ENCODE measurements at regions not wholly inside any gene's neighbourhood (a gene's known extent, or its start where the extent isn't known, plus 50 kb on each side); places are given as distances from the start of the nearest gene placed in this dataset.

DNA sequence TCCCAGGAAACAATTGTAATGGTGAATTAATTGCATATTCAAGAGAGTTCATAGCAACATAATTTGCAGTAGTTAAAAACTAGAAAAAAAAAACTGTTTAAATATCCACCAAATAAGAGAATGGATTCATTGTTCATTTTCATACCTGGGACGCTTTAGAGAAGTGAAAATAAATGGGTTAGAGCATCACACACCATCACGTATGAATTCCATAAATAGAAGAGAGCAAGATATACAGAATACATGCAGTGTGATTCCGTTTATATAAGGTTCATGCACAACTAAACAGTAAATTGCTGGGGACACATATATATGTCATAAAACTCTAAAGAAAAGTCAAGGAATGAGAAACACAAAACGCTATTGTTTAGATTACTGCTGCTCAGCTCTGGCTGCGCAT, 577.0 kb upstream of the KCNMB2 start:
- Histone ChIP-seq H3K4me3 (no peak overlapping the region), H3K36me3 (no peaks in the 10 kb centered on the region), H3K4me1 (no peaks in the 10 kb centered on the region), H3K27ac (replicated peaks) (no peak overlapping the region), H3K9me3 (replicated peaks) (no peaks in the 10 kb centered on the region), H3K27me3 (ENCODE audit: low read depth) (no peaks in the 10 kb centered on the region)
- TF ChIP-seq, protein P1, sequence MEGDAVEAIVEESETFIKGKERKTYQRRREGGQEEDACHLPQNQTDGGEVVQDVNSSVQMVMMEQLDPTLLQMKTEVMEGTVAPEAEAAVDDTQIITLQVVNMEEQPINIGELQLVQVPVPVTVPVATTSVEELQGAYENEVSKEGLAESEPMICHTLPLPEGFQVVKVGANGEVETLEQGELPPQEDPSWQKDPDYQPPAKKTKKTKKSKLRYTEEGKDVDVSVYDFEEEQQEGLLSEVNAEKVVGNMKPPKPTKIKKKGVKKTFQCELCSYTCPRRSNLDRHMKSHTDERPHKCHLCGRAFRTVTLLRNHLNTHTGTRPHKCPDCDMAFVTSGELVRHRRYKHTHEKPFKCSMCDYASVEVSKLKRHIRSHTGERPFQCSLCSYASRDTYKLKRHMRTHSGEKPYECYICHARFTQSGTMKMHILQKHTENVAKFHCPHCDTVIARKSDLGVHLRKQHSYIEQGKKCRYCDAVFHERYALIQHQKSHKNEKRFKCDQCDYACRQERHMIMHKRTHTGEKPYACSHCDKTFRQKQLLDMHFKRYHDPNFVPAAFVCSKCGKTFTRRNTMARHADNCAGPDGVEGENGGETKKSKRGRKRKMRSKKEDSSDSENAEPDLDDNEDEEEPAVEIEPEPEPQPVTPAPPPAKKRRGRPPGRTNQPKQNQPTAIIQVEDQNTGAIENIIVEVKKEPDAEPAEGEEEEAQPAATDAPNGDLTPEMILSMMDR (IDR thresholded peaks at IDR 0.05; ENCODE audit: borderline replicate concordance): no peak
- intact Hi-C loops (cut with micrococcal nuclease): no loop called here
- no peak for DNase-seq

DNA sequence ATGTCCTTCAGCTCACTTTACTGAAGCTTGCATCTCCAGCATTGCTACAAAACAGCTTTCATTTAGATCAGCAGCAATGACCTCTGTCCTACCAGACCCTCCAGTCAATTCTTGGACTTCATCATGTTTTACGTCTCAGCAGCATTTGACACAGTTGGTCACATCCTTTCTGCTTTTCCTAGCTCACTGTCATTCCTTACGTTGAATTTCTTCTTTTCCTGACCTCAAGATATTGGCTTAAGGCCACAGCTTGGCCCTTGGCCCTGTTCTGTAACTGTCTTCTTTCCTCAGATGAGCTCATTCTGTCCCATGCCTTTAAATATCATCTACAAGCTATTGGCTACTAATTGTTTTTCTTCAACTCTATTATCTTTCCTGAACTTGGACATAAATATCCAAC, 576.2 kb upstream of the KCNMB2 start:
- H3K27ac ChIP-seq (replicated peaks): no peak overlapping the region
- no peaks in the 10 kb centered on the region for H3K4me1 ChIP-seq
- no peaks in the 10 kb centered on the region for H3K9me3 ChIP-seq (replicated peaks)
- H3K4me3 ChIP-seq: no peak overlapping the region
- intact Hi-C loops (cut with micrococcal nuclease): no loop called here
- peak; percentile 18 for DNase-seq
- no peaks in the 10 kb centered on the region for H3K27me3 ChIP-seq (ENCODE audit: low read depth)
- TF ChIP-seq, protein P1 (IDR thresholded peaks at IDR 0.05; ENCODE audit: borderline replicate concordance): no peak
- no peaks in the 10 kb centered on the region for H3K36me3 ChIP-seq

DNA sequence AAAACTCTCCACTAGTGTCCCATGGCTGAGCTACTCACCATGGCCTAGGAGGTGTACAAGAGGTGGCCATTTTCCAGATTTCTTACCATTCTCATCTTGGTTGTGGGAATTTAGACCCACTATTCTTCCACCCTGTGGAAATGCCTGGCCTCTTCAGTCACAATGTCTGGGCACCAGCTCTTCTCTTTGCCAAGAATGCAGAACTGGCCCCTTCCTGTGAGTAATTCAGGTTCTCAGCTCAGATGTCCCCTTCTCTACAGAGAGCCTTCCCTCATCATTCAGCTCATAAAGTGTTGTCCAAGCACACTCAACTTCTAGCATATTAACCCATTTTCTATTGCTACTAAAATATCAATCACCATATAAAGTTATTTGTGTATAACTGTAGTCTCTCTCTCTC, 575.5 kb upstream of the KCNMB2 start:
- TF ChIP-seq, protein P1 (IDR thresholded peaks at IDR 0.05; ENCODE audit: borderline replicate concordance): no peak
- intact Hi-C loops (cut with micrococcal nuclease): no loop called here
- no peak overlapping the region for H3K27ac ChIP-seq (replicated peaks)
- H3K4me3 ChIP-seq: no peak overlapping the region
- no peaks in the 10 kb centered on the region for H3K36me3 ChIP-seq
- no peaks in the 10 kb centered on the region for H3K27me3 ChIP-seq (ENCODE audit: low read depth)
- DNase-seq: no peak
- no peaks in the 10 kb centered on the region for H3K9me3 ChIP-seq (replicated peaks)
- H3K4me1 ChIP-seq: no peaks in the 10 kb centered on the region

DNA sequence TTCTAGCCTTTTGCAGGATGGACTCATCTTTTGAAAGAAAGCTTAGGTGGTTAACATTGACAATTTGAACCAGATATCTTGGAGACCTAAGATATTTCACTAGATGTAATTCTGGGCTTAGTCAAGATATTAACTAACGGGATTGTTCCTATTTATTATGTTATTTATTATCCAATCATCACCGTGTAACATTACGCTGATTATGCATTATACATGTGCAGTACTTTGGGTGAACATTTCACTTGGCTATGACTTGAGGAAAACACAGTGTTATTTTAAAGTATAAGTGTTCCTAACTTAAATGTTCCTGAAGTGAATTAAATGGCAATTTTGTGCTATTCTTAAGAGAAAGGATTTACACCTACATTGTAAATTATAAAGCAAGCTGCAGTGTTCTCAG, 574.5 kb upstream of the KCNMB2 start:
- H3K9me3 ChIP-seq (replicated peaks): no peaks in the 10 kb centered on the region
- intact Hi-C loops (cut with micrococcal nuclease): no loop called here
- no peaks in the 10 kb centered on the region for H3K27me3 ChIP-seq (ENCODE audit: low read depth)
- H3K27ac ChIP-seq (replicated peaks): no peak overlapping the region
- no peak for DNase-seq
- no peak overlapping the region for H3K4me3 ChIP-seq
- TF ChIP-seq, protein P1 (IDR thresholded peaks at IDR 0.05; ENCODE audit: borderline replicate concordance): no peak
- no peaks in the 10 kb centered on the region for H3K36me3 ChIP-seq
- no peaks in the 10 kb centered on the region for H3K4me1 ChIP-seq

DNA sequence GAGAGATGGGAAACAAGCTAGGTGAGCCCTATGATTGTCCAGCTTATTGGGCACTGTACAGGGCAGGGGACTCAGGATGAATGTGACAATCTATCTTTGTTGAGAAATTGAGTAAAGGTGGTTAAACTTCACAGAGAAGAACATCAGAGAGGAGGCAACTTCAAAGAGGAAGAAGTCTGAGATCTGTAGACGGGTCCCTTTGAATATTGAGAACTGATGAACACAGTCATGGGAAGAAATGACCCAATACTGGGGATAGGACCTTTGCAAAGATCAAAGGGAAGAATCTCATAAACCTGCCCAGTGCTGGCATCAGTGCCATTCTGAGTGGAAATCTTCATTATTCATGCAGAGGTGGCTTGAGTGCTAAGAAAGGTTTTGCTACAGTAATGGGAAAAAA, 569.7 kb upstream of the KCNMB2 start:
- Histone ChIP-seq H3K36me3 (no peaks in the 10 kb centered on the region), H3K27ac (replicated peaks) (no peak overlapping the region), H3K9me3 (replicated peaks) (no peaks in the 10 kb centered on the region), H3K4me1 (no peaks in the 10 kb centered on the region), H3K4me3 (no peak overlapping the region), H3K27me3 (ENCODE audit: low read depth) (no peaks in the 10 kb centered on the region)
- intact Hi-C loops (cut with micrococcal nuclease): no loop called here
- TF ChIP-seq, protein P1 (IDR thresholded peaks at IDR 0.05; ENCODE audit: borderline replicate concordance): no peak
- no peak for DNase-seq

DNA sequence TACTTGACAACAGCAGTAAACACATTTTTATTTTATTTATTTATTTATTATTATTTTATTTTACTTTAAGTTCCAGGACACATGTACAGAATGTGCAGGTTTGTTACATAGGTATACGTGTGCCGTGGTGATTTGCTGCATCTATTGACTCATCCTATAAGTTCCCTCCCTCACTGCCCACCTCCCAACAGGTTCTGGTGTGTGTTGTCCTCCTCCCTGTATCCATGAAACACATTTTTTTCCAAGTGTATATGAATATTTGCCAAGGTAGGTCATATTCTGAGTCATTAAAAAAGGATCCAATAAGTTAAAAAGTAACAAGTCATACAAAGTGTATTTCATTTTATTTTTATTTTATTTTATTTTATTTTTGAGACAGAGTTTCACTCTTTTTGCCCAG, 567.3 kb upstream of the KCNMB2 start:
- H3K27me3 ChIP-seq (ENCODE audit: low read depth): no peaks in the 10 kb centered on the region
- intact Hi-C loops (cut with micrococcal nuclease): no loop called here
- DNase-seq: no peak
- TF ChIP-seq, protein P1 (IDR thresholded peaks at IDR 0.05; ENCODE audit: borderline replicate concordance): no peak
- H3K4me1 ChIP-seq: no peaks in the 10 kb centered on the region
- H3K4me3 ChIP-seq: no peak overlapping the region
- no peaks in the 10 kb centered on the region for H3K9me3 ChIP-seq (replicated peaks)
- no peaks in the 10 kb centered on the region for H3K36me3 ChIP-seq
- no peak overlapping the region for H3K27ac ChIP-seq (replicated peaks)

All from left ventricle myocardium inferior (tissue), 1 donor.